Prostate gland (tissue), 2 donors: ENCODE measurements at regions not wholly inside any gene's neighbourhood (a gene's known extent, or its start where the extent isn't known, plus 50 kb on each side); places are given as distances from the start of the nearest gene placed in this dataset.

Experiments used
- POLR2A ChIP-seq: fragments of 450-650 bp; IDR thresholded peaks from one replicate; pipeline ENCODE4 v1.6.1; 2016; ENCODE audit warnings: antibody characterized with exemption, mild to moderate bottlenecking
- TF ChIP-seq, protein P1 (sequence below), 4 experiments: fragments of 200-600 bp in 2 of 4; fragments of 450-650 bp in 2 of 4; sonication (generic) in 2 of 4; IDR thresholded peaks; 1 replicate in 3 of 4; 2 replicates in 1 of 4; pipeline ENCODE4 v1.5.1; 2016 to 2019; ENCODE audit warnings: antibody characterized with exemption in 4 of 4, mild to moderate bottlenecking in 2 of 4, moderate library complexity in 2 of 4

DNA sequence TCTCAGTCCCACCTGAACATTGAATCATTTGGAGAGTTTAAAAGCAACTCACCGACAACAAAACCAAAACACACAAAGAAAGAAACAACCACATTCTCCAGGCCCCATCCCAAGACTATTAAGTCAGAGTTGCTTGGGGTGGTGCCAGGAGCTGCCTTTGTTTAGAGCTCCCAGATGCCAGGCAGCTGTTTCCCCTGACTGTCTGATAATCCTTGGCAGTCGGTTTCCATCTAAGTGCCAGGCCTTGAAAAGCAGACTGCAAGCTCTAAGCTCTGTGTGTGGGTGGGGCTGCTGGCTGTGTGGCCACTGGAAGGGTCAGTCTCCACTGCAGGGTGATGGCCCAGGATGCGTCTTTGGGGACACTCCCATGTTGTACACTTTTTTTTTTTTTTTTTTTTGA lies 255.3 kb upstream of the AGAP1 start:
- TF ChIP-seq, protein P1, sequence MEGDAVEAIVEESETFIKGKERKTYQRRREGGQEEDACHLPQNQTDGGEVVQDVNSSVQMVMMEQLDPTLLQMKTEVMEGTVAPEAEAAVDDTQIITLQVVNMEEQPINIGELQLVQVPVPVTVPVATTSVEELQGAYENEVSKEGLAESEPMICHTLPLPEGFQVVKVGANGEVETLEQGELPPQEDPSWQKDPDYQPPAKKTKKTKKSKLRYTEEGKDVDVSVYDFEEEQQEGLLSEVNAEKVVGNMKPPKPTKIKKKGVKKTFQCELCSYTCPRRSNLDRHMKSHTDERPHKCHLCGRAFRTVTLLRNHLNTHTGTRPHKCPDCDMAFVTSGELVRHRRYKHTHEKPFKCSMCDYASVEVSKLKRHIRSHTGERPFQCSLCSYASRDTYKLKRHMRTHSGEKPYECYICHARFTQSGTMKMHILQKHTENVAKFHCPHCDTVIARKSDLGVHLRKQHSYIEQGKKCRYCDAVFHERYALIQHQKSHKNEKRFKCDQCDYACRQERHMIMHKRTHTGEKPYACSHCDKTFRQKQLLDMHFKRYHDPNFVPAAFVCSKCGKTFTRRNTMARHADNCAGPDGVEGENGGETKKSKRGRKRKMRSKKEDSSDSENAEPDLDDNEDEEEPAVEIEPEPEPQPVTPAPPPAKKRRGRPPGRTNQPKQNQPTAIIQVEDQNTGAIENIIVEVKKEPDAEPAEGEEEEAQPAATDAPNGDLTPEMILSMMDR (IDR thresholded peaks at IDR 0.05): no peak
- no peak for TF ChIP-seq POLR2A
